ENCODE measurements at regions not wholly inside any gene's neighbourhood (a gene's known extent, or its start where the extent isn't known, plus 50 kb on each side); places are given as distances from the start of the nearest gene placed in this dataset.
"Not testable (repeated sequence)": the region's sequence is repeated elsewhere in the genome, so short reads cannot be mapped to it uniquely, and the experiment has no call there.

GRCh38 chr21:28034334-28034733 is 958.3 kb downstream of the LTN1 start:
- not testable (repeated sequence) for DNase-seq

- not testable (repeated sequence) for DNase-seq
Measured at GRCh38 chr21:28032652-28033051, 960.0 kb downstream of the LTN1 start.

GRCh38 chr21:28031066-28031465 is 961.6 kb downstream of the LTN1 start:
- not testable (repeated sequence) for DNase-seq

DNA sequence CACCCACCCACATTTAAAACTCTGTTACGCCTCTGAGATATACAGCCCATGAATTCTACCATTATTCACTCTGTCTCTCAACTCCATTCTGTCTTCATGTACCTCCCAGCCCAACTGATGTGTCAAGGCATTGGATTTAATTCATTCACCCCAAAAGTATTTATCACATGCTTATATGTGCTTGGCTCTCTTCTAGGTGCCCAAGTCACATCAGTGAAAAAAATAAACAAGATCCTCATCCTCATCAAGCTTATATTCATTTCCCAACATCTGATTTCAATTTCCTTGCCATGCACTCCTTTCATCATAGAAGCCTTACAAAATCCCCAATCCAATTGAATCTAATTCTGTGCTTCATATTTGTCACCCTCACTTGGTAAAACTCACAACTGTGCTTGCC is 967.6 kb downstream of the LTN1 start:
- DNase-seq: no peak

GRCh38 chr21:28018741-28019669 is 973.7 kb downstream of the LTN1 start:
- DNase-seq: no peak

DNA sequence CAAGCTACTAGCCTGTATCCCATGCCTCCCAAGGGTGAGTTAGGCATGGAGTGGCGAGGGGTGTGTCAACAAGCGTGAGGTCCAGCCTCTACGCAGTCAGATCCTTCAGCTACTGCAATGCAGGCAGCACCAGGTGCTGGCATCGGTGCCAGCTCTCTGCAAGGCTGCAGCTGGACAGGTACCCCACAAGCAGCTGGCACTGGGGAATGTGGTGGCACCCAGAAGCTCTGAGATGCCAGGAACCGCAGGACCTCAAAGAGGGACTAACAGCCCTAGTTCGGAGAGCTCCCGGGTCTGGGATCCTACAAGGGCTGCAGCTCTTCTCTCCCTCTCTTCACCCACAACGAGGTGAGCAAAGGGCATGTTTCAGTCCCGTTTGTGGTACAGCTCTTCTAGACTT is 974.5 kb downstream of the LTN1 start:
- DNase-seq: no peak

DNA sequence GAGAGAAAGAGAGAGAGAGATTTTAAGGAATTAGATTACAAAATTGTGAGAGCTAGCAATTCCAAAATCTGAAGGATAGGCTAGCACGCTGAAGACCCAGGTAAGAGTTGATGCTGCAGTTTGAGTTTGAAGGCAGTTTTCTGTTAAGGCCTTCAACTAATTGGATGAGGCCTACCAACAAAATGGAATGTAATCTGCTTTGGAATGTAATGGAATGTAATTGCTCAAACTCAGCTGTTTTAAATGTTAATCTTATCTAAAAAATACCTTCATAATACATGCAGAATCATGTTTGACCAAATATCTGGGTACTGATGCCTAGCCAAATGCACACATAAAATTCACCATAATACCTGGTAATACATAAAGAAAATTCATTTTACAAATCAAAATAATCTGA is 976.1 kb downstream of the LTN1 start:
- no peak for DNase-seq

DNA sequence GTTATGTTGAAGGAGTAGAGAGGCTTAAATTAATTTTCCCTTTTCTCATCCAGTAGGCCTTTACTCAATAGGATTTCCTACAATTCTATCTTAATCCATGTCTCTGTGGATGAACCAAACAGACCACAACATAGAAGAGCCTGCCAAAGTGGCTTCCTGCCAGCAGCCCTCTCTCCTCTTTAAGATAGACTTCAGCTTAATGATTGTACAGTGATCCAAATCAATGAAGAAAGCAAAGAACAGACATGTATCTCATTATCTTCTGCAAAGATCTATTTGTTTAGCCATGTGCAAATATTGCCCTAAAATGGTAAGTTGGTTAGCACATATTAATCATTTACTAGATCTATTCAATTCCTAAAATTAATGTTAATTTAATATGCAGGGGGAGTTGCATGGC is 979.6 kb downstream of the LTN1 start:
- not testable (repeated sequence) for DNase-seq

DNA sequence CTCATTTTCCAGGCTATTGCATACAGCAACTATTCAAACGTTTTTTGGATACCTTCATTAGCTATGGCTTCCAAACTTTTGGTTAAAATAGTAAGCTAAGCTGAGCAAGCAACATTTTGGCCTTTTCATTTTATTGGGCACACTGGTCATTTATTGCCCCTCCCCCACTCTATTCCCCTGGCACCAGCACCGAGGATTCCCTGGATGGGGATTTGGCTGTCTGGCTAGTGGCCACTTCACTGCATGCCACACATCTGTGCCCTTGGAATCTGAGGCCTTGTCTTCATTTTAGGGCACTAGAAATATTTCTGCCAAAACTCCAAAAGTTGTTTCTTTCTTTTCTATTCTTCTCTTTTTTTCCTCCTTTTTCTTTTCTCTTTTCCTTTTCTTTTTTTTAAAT is 980.7 kb downstream of the LTN1 start:
- DNase-seq: not testable (repeated sequence)

DNA sequence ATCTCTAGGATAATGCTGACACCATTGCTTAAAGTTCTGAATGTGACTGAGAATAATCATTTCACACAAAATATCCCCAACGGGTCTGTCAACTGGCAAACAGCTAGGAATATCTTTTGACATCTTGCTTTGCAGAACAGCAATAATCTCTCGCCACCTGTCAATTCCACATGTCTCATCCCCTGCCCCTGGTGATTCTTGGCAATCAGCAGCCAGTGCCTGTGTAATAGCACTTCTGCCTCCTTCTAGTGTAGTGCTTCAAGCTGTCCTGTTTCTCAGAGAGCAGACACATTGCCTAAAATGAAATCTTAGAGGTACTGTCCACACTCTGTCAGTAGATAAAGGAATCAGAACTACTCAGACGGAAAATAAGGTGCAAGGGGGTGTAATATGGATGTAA is 984.4 kb downstream of the LTN1 start:
- DNase-seq: not testable (repeated sequence)

GRCh38 chr21:28003627-28004026 is 989.0 kb downstream of the LTN1 start:
- DNase-seq: not testable (repeated sequence)

GRCh38 chr21:27996906-27997305 is 995.8 kb downstream of the LTN1 start:
- not testable (repeated sequence) for DNase-seq

- DNase-seq: not testable (repeated sequence)
Measured at GRCh38 chr21:27984663-27985325, 1007.9 kb downstream of the LTN1 start.

DNA sequence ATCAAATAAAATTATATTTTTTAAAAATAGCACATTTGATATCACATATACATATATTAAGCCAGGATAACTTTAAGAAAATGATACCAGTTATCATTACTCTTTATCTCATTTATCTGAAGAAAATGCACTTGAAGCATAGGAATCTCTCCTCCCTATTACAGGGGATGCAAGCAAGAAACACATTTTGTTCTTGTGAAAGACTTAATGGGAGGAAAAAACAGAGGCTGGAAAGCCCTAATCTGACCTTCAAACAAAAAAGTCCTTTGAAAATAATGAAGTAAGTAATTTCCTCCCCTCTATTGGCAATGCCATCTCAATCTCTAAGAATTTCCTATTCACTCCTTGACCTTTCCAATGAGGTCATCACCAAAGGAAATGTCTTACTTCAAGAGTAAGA is 1012.6 kb upstream of the ADAMTS5 start:
- DNase-seq: not testable (repeated sequence)

DNA sequence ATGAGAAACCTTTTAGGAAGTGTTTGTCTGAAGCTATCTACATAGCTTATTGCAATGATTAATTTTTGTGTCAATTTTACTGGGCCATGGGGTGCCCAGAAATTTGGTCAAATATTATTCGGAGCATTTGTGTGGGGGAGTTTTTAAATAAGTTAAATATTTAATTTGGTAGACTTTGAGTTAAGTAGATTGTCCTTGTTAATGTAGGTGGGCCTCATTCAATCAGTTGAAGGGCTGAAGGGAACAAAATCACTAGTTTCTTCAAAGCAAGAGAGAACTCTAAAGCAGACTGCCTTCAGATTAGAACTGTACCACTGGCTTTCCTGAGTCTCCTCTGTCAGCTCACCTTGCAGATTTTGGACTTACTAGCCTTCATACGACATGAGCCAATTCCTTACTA is 1008.6 kb upstream of the ADAMTS5 start:
- DNase-seq: no peak

GRCh38 chr21:27974152-27974551 is 1007.3 kb upstream of the ADAMTS5 start:
- not testable (repeated sequence) for DNase-seq

DNA sequence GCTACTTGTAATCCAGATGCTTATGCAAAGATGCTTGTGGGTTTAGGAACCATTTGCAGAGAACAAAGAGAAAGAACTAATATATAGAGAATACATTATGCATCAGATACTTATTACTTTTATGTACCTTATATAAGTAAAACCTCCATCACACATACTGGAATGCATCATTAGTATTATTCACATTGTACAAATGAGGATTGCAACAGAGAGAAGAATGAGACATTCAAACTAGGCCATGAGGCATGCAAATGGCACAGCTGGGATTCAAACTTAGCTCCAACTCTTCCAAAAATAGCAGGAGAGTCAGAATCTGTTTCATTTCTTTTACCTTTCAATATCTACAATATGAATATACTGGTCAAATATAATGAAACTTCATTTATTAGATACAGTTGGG is 1001.4 kb upstream of the ADAMTS5 start:
- DNase-seq: peak; percentile 5

DNA sequence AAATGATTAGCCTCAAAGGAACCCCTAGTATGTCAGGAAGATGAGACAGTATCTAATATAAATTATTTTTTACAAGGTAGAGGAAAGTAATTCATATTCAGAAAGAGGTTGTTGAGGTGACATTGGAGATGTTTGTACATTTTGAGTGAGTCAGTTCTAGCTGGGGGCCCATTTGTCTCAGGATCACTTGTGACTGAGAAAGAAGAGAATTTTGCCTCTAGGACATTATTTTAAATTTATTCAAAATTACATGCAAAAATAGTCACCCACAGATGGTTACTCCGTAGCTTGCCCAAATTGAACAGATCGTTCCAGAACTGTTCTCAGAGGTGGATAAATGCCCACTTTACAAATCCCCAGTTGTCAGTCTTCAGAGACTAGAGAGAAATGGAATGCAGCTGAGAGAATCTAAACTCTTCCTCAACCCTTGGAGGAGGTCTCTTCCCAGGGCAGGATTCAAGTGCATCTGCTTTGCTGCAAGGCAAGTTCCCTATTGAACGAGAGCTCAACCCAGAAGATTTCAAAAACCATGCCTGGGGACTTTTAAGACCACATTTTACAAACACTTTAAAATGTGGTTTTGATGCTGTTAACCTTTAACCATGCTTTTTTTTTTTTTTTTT is 987.8 kb upstream of the ADAMTS5 start:
- peak; percentile 8 for DNase-seq

- DNase-seq: peak; percentile 8
Measured at GRCh38 chr21:27953340-27954045, 986.6 kb upstream of the ADAMTS5 start.

DNA sequence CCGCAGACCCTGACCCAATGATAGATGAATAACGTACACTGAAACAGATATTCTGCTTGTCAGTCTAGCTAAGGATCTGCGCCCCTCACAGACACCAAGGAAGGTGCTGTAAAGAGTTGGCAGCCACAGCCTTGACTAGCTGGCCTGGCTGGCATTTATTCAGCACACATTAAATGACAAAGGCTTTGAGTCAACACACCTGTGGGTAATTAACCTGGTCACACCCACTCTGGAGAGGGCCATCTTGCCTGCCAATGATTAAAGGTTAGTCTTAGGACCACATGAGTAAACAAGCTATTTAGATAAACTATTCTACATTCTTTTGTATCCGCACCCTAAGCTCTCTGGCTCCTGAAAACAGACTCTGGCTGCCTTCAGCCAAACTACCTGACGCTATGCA is 982.2 kb upstream of the ADAMTS5 start:
- DNase-seq: not testable (repeated sequence)

- not testable (repeated sequence) for DNase-seq
Measured at GRCh38 chr21:27930108-27930767, 963.4 kb upstream of the ADAMTS5 start.

DNA sequence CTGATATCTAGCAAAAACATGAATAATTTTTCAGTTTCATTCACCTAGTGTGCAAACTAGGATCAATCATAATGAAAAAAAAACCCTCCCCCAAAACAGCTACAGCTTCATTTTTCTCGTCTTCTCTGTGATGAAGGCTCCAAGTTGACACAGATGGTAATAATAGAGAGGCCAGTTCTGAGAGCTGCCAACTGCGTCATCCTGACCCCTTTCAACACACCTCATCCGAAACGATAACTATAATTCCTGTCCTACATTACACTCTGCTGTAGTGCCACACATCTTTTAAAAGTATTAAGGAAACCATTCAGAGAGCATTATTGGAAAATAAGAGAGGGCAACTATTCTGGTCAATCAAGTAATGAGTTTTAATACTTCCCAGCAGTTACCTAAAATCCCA is 962.3 kb upstream of the ADAMTS5 start:
- peak; percentile 74 for DNase-seq

Measured in fibroblast of skin of right quadriceps (primary cell).